ENCODE measurements at regions not wholly inside any gene's neighbourhood (a gene's known extent, or its start where the extent isn't known, plus 50 kb on each side); places are given as distances from the start of the nearest gene placed in this dataset.

DNA sequence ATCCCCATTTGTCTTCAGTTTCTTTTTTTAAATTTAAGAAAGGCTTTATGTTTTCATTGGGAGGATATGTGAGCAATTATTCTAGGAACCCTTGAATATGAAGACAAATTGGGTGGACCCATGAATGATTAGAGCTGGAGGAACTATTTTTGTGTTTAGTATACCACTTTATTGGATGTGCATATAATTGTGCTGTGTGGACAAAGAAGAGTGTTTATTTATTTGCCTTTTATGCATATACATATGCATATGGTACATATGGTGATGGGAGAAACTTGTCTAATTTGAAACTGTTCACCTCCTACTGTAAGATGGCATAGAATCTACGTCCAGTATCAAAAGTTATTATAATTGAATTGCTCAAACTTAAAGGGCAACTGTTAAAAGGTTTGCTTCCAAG lies 94.8 kb upstream of the CENPW start:
- TF ChIP-seq, protein P1, sequence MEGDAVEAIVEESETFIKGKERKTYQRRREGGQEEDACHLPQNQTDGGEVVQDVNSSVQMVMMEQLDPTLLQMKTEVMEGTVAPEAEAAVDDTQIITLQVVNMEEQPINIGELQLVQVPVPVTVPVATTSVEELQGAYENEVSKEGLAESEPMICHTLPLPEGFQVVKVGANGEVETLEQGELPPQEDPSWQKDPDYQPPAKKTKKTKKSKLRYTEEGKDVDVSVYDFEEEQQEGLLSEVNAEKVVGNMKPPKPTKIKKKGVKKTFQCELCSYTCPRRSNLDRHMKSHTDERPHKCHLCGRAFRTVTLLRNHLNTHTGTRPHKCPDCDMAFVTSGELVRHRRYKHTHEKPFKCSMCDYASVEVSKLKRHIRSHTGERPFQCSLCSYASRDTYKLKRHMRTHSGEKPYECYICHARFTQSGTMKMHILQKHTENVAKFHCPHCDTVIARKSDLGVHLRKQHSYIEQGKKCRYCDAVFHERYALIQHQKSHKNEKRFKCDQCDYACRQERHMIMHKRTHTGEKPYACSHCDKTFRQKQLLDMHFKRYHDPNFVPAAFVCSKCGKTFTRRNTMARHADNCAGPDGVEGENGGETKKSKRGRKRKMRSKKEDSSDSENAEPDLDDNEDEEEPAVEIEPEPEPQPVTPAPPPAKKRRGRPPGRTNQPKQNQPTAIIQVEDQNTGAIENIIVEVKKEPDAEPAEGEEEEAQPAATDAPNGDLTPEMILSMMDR (IDR thresholded peaks at IDR 0.05) = no peak
- TF ChIP-seq EP300 (IDR thresholded peaks at IDR 0.05) (no peak), POLR2A (IDR thresholded peaks at IDR 0.05; ENCODE audit: low read depth) (no peak), POLR2AphosphoS5 (IDR thresholded peaks at IDR 0.05) (no peak)

All from esophagus muscularis mucosa (tissue), 4 donors.